Right atrium auricular region (tissue), 2 donors: ENCODE measurements at regions not wholly inside any gene's neighbourhood (a gene's known extent, or its start where the extent isn't known, plus 50 kb on each side); places are given as distances from the start of the nearest gene placed in this dataset.

Experiments
- DNase-seq: peaks from one replicate; pipeline ENCODE4 v3.0.0-alpha.2; 2019; ENCODE audit warnings: low spot score
- H3K27ac ChIP-seq, 2 donors: fragments of 200-600 bp; sonication (generic); 1 replicate in 1 of 2; 2 replicates in 1 of 2; pipeline ENCODE4 v1.5.1; 2016 to 2019
- H3K27me3 ChIP-seq, 2 donors: fragments of 200-600 bp; sonication (generic); one replicate each; pipeline versions ENCODE4 v1.5.1 to v1.6.0; 2017 to 2019
- H3K36me3 ChIP-seq: fragments of 200-600 bp; sonication (generic); one replicate; pipeline ENCODE4 v1.5.1; 2016
- H3K4me1 ChIP-seq, 2 donors: fragments of 200-600 bp; sonication (generic); one replicate each; pipeline versions ENCODE4 v1.5.1 to v1.6.0; 2017 to 2019
- H3K4me3 ChIP-seq, 2 donors: fragments of 200-600 bp; sonication (generic); 1 replicate in 1 of 2; 2 replicates in 1 of 2; pipeline ENCODE4 v1.5.1; 2017 to 2019; ENCODE audit warnings: mild to moderate bottlenecking in 1 of 2, moderate library complexity in 1 of 2
- H3K9me3 ChIP-seq, 2 donors: fragments of 200-600 bp; sonication (generic); one replicate each; pipeline ENCODE4 v1.5.1; 2019
- TF ChIP-seq, protein P1 (sequence below), 2 donors: fragments of 200-600 bp; sonication (generic); IDR thresholded peaks; one replicate each; pipeline ENCODE4 v1.5.1; 2019; ENCODE audit warnings: antibody characterized with exemption in 2 of 2

DNA sequence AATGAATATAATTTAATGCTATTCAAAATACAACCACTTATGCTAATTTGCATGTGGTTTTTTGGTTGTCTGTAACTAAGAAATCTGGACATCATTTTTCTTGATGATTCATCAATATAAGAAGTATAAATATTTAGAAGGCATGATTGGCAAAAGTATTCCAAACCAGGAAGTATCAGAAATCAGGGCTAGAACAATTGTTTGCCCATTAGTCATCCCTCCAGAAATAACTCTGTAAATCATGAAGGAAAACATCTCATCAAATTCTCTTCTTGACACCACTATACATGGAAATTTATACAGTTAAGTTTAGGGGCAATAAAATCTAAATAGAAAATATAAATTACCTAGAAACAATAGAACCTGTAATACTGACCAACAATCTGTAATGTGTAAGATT, 554.7 kb upstream of the HS3ST5 start:
- no peaks in the 10 kb centered on the region for H3K4me1 ChIP-seq
- DNase-seq, result no peak
- no peaks in the 10 kb centered on the region for H3K9me3 ChIP-seq
- TF ChIP-seq, protein P1, sequence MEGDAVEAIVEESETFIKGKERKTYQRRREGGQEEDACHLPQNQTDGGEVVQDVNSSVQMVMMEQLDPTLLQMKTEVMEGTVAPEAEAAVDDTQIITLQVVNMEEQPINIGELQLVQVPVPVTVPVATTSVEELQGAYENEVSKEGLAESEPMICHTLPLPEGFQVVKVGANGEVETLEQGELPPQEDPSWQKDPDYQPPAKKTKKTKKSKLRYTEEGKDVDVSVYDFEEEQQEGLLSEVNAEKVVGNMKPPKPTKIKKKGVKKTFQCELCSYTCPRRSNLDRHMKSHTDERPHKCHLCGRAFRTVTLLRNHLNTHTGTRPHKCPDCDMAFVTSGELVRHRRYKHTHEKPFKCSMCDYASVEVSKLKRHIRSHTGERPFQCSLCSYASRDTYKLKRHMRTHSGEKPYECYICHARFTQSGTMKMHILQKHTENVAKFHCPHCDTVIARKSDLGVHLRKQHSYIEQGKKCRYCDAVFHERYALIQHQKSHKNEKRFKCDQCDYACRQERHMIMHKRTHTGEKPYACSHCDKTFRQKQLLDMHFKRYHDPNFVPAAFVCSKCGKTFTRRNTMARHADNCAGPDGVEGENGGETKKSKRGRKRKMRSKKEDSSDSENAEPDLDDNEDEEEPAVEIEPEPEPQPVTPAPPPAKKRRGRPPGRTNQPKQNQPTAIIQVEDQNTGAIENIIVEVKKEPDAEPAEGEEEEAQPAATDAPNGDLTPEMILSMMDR (IDR thresholded peaks at IDR 0.05), result no peak
- H3K4me3 ChIP-seq, result no peak overlapping the region
- no peak overlapping the region for H3K27ac ChIP-seq
- H3K36me3 ChIP-seq, result no peaks in the 10 kb centered on the region
- H3K27me3 ChIP-seq, result no peaks in the 10 kb centered on the region

DNA sequence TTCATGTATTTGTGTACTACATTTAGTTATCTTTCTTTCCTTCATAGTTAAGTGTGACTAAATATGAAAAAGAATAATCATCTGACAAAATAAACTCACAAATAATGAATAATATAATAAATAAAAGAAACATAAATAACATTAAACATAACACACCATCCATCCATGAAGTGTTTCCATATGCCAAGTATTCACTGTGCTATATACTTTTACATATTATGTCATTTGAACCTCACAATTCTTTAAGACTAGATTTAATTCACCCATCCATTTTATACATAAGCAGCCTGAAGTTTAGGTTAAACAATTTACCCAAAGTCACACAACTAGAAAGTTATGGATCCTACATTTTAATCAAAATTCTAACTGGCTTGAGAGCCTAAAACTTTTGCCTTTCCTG, 549.4 kb upstream of the HS3ST5 start:
- no peaks in the 10 kb centered on the region for H3K36me3 ChIP-seq
- no peaks in the 10 kb centered on the region for H3K4me1 ChIP-seq
- no peaks in the 10 kb centered on the region for H3K27me3 ChIP-seq
- DNase-seq, result no peak
- no peak overlapping the region for H3K4me3 ChIP-seq
- TF ChIP-seq, protein P1 (IDR thresholded peaks at IDR 0.05), result no peak
- no peak overlapping the region for H3K27ac ChIP-seq
- H3K9me3 ChIP-seq, result no peaks in the 10 kb centered on the region

DNA sequence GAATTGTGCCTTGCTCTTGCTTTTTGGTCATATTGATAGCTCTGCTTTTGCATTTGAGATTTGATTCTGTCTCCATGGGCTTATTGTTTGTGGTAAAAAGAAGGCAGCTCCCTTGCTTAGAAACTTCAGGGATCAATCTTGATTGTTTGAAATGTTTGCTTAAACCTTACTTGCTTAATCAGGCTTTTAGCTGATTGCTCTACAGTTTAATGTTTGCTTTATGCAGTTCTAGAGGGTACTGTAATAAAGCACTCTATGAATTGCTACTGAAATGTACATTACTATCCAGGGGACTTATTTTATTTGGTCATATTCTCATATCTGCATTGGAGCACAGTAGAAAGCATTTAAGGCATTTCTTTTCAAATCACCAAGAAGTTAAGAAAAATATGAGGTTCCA, 545.4 kb upstream of the HS3ST5 start:
- H3K4me1 ChIP-seq, result no peaks in the 10 kb centered on the region
- H3K4me3 ChIP-seq, result no peak overlapping the region
- H3K36me3 ChIP-seq, result no peaks in the 10 kb centered on the region
- no peaks in the 10 kb centered on the region for H3K27me3 ChIP-seq
- TF ChIP-seq, protein P1 (IDR thresholded peaks at IDR 0.05), result no peak
- H3K9me3 ChIP-seq, result no peaks in the 10 kb centered on the region
- no peak overlapping the region for H3K27ac ChIP-seq
- DNase-seq, result no peak

DNA sequence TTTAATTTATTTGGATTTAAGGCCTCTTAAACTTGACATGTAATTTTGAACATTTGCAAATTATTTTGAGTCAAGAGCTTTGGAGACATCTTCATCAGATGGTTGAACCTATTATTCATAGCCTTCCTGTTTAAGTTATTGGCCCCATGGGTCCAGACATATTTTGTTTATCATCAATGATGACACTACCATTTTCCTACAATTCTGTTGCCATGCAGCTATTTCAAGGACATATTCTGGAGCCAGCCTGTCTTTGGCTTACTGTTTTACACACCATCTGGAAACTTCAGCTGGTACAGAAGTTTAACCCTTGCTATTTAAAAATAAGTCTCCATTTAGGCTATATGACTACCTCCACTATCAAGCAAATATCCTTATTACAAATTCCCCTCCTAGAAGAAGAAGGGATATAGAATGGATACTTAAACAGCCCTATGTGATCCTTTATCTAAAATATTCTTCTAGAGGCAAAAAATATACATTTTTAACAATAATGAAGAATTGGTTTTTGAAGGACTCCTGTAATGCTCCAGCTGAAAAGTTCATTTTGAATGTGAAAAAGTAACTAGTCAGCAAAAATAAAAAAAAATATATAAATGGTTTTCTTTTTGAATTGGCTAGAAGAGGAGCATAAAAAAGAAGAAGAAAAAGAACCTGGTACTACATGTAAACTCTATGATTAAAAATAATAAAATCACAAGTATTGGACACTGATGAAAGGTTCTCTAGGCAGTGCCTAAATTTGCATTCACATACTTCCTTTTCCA, 544.0 kb upstream of the HS3ST5 start:
- H3K27me3 ChIP-seq, result no peaks in the 10 kb centered on the region
- no peaks in the 10 kb centered on the region for H3K9me3 ChIP-seq
- no peak overlapping the region for H3K27ac ChIP-seq
- no peak for DNase-seq
- no peaks in the 10 kb centered on the region for H3K4me1 ChIP-seq
- TF ChIP-seq, protein P1 (IDR thresholded peaks at IDR 0.05), result no peak
- no peaks in the 10 kb centered on the region for H3K36me3 ChIP-seq
- H3K4me3 ChIP-seq, result no peak overlapping the region

DNA sequence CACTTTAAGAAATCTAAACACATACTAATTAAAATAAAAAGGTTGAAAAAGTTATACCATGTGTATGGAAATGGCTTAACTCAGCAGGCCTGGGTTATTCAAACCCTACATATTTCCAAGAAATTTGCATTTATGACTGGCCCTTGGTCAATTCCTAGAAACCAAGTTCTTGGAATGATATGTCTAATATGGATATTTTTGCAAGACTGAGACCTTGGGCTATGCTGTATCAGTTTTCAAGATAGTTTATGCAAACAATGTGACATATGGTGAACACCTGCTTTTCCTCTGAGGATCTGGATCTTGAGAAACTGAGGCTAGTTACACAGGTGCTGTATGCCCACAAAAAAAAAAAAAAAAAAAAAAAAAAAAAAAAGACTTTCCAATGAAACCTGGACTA, 536.9 kb upstream of the HS3ST5 start:
- Histone ChIP-seq H3K4me1 (no peaks in the 10 kb centered on the region), H3K27me3 (no peaks in the 10 kb centered on the region), H3K27ac (no peak overlapping the region), H3K36me3 (no peaks in the 10 kb centered on the region), H3K9me3 (no peaks in the 10 kb centered on the region), H3K4me3 (no peak overlapping the region)
- TF ChIP-seq, protein P1 (IDR thresholded peaks at IDR 0.05), result no peak
- DNase-seq, result no peak

DNA sequence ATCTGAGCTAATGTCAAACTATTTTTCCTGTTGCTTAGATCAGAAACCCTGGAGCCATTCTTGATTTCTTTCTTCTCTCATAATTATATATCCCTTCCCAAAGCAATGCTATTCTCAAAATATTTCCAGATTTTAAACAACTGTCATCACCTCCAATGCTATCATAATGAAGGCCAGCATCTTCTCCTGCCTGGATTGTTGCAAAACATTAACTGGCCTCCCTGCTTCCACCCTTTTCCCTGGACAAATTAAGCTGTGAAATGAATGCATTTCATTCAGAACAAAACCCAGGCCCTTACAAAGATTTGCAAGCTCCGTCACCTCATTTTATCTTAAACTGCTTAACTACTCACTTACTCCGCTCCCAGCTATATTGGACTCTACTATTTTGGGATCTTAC, 535.3 kb upstream of the HS3ST5 start:
- Histone ChIP-seq H3K4me1 (no peaks in the 10 kb centered on the region), H3K9me3 (no peaks in the 10 kb centered on the region), H3K4me3 (no peak overlapping the region), H3K27me3 (no peaks in the 10 kb centered on the region), H3K27ac (no peak overlapping the region), H3K36me3 (no peaks in the 10 kb centered on the region)
- no peak for DNase-seq
- TF ChIP-seq, protein P1 (IDR thresholded peaks at IDR 0.05), result no peak
